ENCODE measurements at regions not wholly inside any gene's neighbourhood (a gene's known extent, or its start where the extent isn't known, plus 50 kb on each side); places are given as distances from the start of the nearest gene placed in this dataset.

GRCh38 chr5:125837866-125838265 is 585.3 kb upstream of the GRAMD2B start:
- Histone ChIP-seq H3K36me3 (ENCODE audit: control insufficient read depth in 4 of 4, insufficient read depth in 3 of 4, low read depth in 1 of 4, low read length in 3 of 4) (no peaks in the 10 kb centered on the region), H3K27ac (ENCODE audit: low read depth in 1 of 2, low read length in 2 of 2) (no peak overlapping the region), H3K4me3 (ENCODE audit: low read depth in 1 of 3, low read length in 3 of 3) (no peak overlapping the region), H3K9ac (ENCODE audit: low read depth in 1 of 2, low read length in 2 of 2) (no peak overlapping the region), H3K9me3 (ENCODE audit: control insufficient read depth in 4 of 4, low read length in 3 of 4) (peaks cover 0 to 4% (median 0%) of the 10 kb centered on the region in 4 donors), H3K27me3 (ENCODE audit: control insufficient read depth in 4 of 4, insufficient read depth in 4 of 4, low read length in 3 of 4) (no peaks in the 10 kb centered on the region), H3K4me1 (ENCODE audit: control insufficient read depth in 4 of 4, insufficient read depth in 4 of 4, low read length in 3 of 4) (no peaks in the 10 kb centered on the region)
- WGBS = 87% methylated on average over 3 of the region's 3 CpGs
- DNase-seq (ENCODE audit: low spot score) = no peak
- no peak for TF ChIP-seq RXRA (IDR thresholded peaks at IDR 0.05)
- no peak for TF ChIP-seq HNF4G (IDR thresholded peaks at IDR 0.05)
- no peak for TF ChIP-seq JUND (IDR thresholded peaks at IDR 0.05)
- TF ChIP-seq TAF1 (conservative IDR thresholded peaks at IDR 0.05) = no peak
- TF ChIP-seq ZBTB33 (IDR thresholded peaks at IDR 0.05) = no peak
- no peak for TF ChIP-seq CTCF (IDR thresholded peaks at IDR 0.05; ENCODE audit: low read depth, low read length, missing input control)
- TF ChIP-seq REST (IDR thresholded peaks at IDR 0.05) = no peak
- no peak for TF ChIP-seq EGR1 (IDR thresholded peaks at IDR 0.05; ENCODE audit: low read depth in 2 of 2)

- peaks cover 0 to 4% (median 0%) of the 10 kb centered on the region in 4 donors for H3K9me3 ChIP-seq (ENCODE audit: control insufficient read depth in 4 of 4, low read length in 3 of 4)
- TF ChIP-seq NR2F2 (IDR thresholded peaks at IDR 0.05) = no peak
- TF ChIP-seq RXRA (IDR thresholded peaks at IDR 0.05) = no peak
- no peak for TF ChIP-seq EGR1 (IDR thresholded peaks at IDR 0.05; ENCODE audit: low read depth in 2 of 2)
- TF ChIP-seq ATF3 (IDR thresholded peaks at IDR 0.05) = no peak
- no peak for TF ChIP-seq CTCF (IDR thresholded peaks at IDR 0.05; ENCODE audit: low read depth, low read length, missing input control)
- no peak for TF ChIP-seq FOXA2 (IDR thresholded peaks at IDR 0.05)
- no peak for TF ChIP-seq SP1 (IDR thresholded peaks at IDR 0.05)
- no peak for TF ChIP-seq REST (IDR thresholded peaks at IDR 0.05)
- H3K27me3 ChIP-seq (ENCODE audit: control insufficient read depth in 4 of 4, insufficient read depth in 4 of 4, low read length in 3 of 4) = no peaks in the 10 kb centered on the region
- DNase-seq (ENCODE audit: low spot score) = no peak
- no peak overlapping the region for H3K4me3 ChIP-seq (ENCODE audit: low read depth in 1 of 3, low read length in 3 of 3)
- no peaks in the 10 kb centered on the region for H3K36me3 ChIP-seq (ENCODE audit: control insufficient read depth in 4 of 4, insufficient read depth in 3 of 4, low read depth in 1 of 4, low read length in 3 of 4)
- H3K27ac ChIP-seq (ENCODE audit: low read depth in 1 of 2, low read length in 2 of 2) = no peak overlapping the region
- WGBS = 78% methylated on average over 2 of the region's 2 CpGs
- H3K4me1 ChIP-seq (ENCODE audit: control insufficient read depth in 4 of 4, insufficient read depth in 4 of 4, low read length in 3 of 4) = no peaks in the 10 kb centered on the region
- H3K9ac ChIP-seq (ENCODE audit: low read depth in 1 of 2, low read length in 2 of 2) = no peak overlapping the region
Observed at GRCh38 chr5:125847561-125847960, 575.6 kb upstream of the GRAMD2B start.

Data from liver (tissue), 8 donors.